ENCODE measurements at regions not wholly inside any gene's neighbourhood (a gene's known extent, or its start where the extent isn't known, plus 50 kb on each side); places are given as distances from the start of the nearest gene placed in this dataset.

- DNase-seq (ENCODE audit: low spot score), result no peak
- in situ Hi-C loops (cut with MboI; ENCODE audit: low pct_unique_long_range_greater_than_20kb, low sequenced_read_pairs, unreplicated experiment), result no loop called here
- TF ChIP-seq, protein P1, sequence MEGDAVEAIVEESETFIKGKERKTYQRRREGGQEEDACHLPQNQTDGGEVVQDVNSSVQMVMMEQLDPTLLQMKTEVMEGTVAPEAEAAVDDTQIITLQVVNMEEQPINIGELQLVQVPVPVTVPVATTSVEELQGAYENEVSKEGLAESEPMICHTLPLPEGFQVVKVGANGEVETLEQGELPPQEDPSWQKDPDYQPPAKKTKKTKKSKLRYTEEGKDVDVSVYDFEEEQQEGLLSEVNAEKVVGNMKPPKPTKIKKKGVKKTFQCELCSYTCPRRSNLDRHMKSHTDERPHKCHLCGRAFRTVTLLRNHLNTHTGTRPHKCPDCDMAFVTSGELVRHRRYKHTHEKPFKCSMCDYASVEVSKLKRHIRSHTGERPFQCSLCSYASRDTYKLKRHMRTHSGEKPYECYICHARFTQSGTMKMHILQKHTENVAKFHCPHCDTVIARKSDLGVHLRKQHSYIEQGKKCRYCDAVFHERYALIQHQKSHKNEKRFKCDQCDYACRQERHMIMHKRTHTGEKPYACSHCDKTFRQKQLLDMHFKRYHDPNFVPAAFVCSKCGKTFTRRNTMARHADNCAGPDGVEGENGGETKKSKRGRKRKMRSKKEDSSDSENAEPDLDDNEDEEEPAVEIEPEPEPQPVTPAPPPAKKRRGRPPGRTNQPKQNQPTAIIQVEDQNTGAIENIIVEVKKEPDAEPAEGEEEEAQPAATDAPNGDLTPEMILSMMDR (IDR thresholded peaks at IDR 0.05; ENCODE audit: extremely low read depth, insufficient read depth, missing control alignments), result no peak
Measured at GRCh38 chr2:44116319-44116718, 52.4 kb upstream of the PPM1B start.

DNA sequence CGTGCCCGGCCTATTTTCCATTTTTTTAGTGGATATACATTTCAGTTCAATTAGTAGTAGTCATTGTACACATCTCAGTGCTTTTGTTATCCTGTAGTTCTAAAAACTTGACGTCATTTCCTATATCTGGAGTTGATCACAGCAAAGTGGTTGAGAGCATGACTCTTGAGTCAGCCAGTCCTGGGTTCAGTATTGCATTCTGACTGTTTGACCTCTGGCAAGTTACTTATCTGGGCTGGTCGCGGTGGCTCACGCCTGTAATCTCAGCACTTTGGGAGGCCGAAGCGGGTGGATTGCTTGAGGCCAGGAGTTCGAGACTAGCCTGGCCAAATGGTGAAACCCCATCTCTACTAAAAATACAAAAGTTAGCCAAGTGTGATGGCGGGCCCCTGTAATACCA is 50.4 kb upstream of the PPM1B start:
- no peak for DNase-seq (ENCODE audit: low spot score)
- in situ Hi-C loops (cut with MboI; ENCODE audit: low pct_unique_long_range_greater_than_20kb, low sequenced_read_pairs, unreplicated experiment), result no loop called here

More for the DNA sequence above, 50.4 kb upstream of the PPM1B start:
- TF ChIP-seq, protein P1 (IDR thresholded peaks at IDR 0.05; ENCODE audit: extremely low read depth, insufficient read depth, missing control alignments), result no peak

All from GM13977 (cell line).